Gastrocnemius medialis (tissue), 4 donors: ENCODE measurements at regions not wholly inside any gene's neighbourhood (a gene's known extent, or its start where the extent isn't known, plus 50 kb on each side); places are given as distances from the start of the nearest gene placed in this dataset.

Experiments used
- ATAC-seq, 2 donors: fragments of 150-250 bp; one replicate each; pipeline ENCODE4 v1.9.1; 2016
- DNase-seq, 2 donors: peaks; one replicate each; pipeline ENCODE4 v3.0.0-alpha.2; 2019
- H3K27ac ChIP-seq, 4 donors: fragments of 200-600 bp; sonication (generic); 1 replicate in 1 of 4; 2 replicates in 3 of 4; pipeline ENCODE4 v1.5.1; 2016 to 2018; ENCODE audit warnings: mild to moderate bottlenecking in 2 of 4, moderate library complexity in 1 of 4
- H3K27me3 ChIP-seq, 3 donors: fragments of 200-600 bp; sonication (generic) in 2 of 3; 1 replicate in 1 of 3; 2 replicates in 2 of 3; pipeline versions ENCODE4 v1.5.1 to v1.6.0; 2016 to 2019; ENCODE audit warnings: mild to moderate bottlenecking in 1 of 3, moderate library complexity in 1 of 3
- H3K36me3 ChIP-seq, 2 donors: fragments of 200-600 bp; sonication (generic) in 1 of 2; one replicate each; pipeline ENCODE4 v1.5.1; 2017 to 2018
- H3K4me1 ChIP-seq, 2 donors: fragments of 200-600 bp; sonication (generic) in 1 of 2; one replicate each; pipeline ENCODE4 v1.5.1; 2016 to 2017; ENCODE audit warnings: mild to moderate bottlenecking in 2 of 2
- H3K4me3 ChIP-seq, 4 donors: fragments of 200-600 bp; sonication (generic) in 3 of 4; 1 replicate in 1 of 4; 2 replicates in 3 of 4; pipeline ENCODE4 v1.5.1; 2016 to 2019; ENCODE audit warnings: mild to moderate bottlenecking in 2 of 4
- H3K9me3 ChIP-seq, 3 donors: fragments of 200-600 bp; sonication (generic) in 2 of 3; 1 replicate in 1 of 3; 2 replicates in 2 of 3; pipeline ENCODE4 v1.5.1; 2016 to 2019
- POLR2A ChIP-seq, 2 donors: fragments of 450-650 bp; IDR thresholded peaks; one replicate each; pipeline ENCODE4 v1.6.1; 2017; ENCODE audit warnings: antibody characterized with exemption in 2 of 2, mild to moderate bottlenecking in 2 of 2, moderate library complexity in 2 of 2
- in situ Hi-C, 4 donors: fragments of 200-750 bp; cut with MboI; loops; one replicate each; pipeline versions ENCODE4 v1.15.0 to v1.8.0; 2017; ENCODE audit warnings: low sequenced_read_pairs in 4 of 4
- intact Hi-C: fragments of 100-400 bp; cut with DNase I; formaldehyde crosslinking; loops from one replicate; pipeline ENCODE4 v1.15.1; 2023; ENCODE audit warnings: low total_unique reads
- TF ChIP-seq, protein P1 (sequence below), 5 experiments: fragments of 450-650 bp in 3 of 5; fragments of 200-600 bp in 2 of 5; sonication (generic) in 2 of 5; IDR thresholded peaks in 4 of 5; conservative IDR thresholded peaks in 1 of 5; 1 replicate in 4 of 5; 2 replicates in 1 of 5; pipeline ENCODE4 v1.5.1; 2016 to 2019; ENCODE audit warnings: antibody characterized with exemption in 5 of 5, mild to moderate bottlenecking in 3 of 5, moderate library complexity in 3 of 5

DNA sequence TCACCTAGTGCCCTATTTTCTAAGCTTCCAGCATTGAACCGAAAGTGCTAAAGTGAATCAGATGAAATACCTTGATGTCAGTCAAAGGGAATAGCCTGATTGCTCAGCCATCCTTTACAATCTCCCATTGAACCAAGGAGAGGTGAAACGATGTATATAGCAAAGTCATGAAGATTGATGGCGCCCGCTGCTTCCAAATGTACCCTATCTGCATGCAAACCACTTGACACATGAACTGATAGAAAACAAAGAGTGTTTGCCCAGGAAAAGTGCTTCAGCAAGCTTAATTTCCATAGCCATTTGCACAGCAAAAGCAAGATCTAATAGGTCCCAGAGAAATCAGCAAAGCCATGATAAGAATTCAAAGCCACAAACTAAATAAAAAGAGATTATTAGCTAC is 624.9 kb upstream of the PCDH9 start:
- Histone ChIP-seq H3K27me3 (no peaks in the 10 kb centered on the region), H3K4me1 (no peaks in the 10 kb centered on the region), H3K36me3 (no peaks in the 10 kb centered on the region), H3K4me3 (no peak overlapping the region), H3K27ac (no peak overlapping the region), H3K9me3 (no peaks in the 10 kb centered on the region)
- in situ Hi-C loops (no loop called here), intact Hi-C loops (no loop called here)
- ATAC-seq (no peak), DNase-seq (no peak)
- no peak for TF ChIP-seq POLR2A (IDR thresholded peaks at IDR 0.05)
- TF ChIP-seq, protein P1, sequence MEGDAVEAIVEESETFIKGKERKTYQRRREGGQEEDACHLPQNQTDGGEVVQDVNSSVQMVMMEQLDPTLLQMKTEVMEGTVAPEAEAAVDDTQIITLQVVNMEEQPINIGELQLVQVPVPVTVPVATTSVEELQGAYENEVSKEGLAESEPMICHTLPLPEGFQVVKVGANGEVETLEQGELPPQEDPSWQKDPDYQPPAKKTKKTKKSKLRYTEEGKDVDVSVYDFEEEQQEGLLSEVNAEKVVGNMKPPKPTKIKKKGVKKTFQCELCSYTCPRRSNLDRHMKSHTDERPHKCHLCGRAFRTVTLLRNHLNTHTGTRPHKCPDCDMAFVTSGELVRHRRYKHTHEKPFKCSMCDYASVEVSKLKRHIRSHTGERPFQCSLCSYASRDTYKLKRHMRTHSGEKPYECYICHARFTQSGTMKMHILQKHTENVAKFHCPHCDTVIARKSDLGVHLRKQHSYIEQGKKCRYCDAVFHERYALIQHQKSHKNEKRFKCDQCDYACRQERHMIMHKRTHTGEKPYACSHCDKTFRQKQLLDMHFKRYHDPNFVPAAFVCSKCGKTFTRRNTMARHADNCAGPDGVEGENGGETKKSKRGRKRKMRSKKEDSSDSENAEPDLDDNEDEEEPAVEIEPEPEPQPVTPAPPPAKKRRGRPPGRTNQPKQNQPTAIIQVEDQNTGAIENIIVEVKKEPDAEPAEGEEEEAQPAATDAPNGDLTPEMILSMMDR (IDR thresholded peaks at IDR 0.05 in 4 of 5, conservative IDR thresholded peaks at IDR 0.05 in 1 of 5), result no peak

DNA sequence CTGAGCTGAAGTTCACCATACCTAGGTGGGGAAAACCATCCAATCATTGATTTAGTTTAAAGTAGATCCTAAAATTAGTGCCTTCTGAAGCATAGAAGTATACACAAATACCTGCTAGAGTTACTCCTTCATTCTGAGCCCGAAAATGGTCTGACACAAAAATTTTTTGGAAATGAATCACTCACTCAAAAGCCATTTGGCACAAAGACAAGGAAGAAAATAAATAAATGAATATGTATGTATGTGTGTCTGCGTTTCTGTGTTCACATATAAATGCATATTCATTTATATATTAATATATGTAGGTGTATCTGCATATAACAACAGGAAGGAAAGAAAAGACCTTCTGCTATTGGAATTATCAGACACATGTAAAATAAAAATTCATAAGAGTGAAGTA is 614.4 kb upstream of the PCDH9 start:
- TF ChIP-seq POLR2A (IDR thresholded peaks at IDR 0.05), result no peak
- TF ChIP-seq, protein P1 (IDR thresholded peaks at IDR 0.05 in 4 of 5, conservative IDR thresholded peaks at IDR 0.05 in 1 of 5), result no peak
- in situ Hi-C loops (no loop called here), intact Hi-C loops (no loop called here)
- no peaks in the 10 kb centered on the region for H3K36me3 ChIP-seq
- no peak overlapping the region for H3K4me3 ChIP-seq
- DNase-seq (no peak), ATAC-seq (no peak)
- H3K27me3 ChIP-seq, result no peaks in the 10 kb centered on the region
- H3K4me1 ChIP-seq, result no peaks in the 10 kb centered on the region
- no peaks in the 10 kb centered on the region for H3K9me3 ChIP-seq
- no peak overlapping the region for H3K27ac ChIP-seq

DNA sequence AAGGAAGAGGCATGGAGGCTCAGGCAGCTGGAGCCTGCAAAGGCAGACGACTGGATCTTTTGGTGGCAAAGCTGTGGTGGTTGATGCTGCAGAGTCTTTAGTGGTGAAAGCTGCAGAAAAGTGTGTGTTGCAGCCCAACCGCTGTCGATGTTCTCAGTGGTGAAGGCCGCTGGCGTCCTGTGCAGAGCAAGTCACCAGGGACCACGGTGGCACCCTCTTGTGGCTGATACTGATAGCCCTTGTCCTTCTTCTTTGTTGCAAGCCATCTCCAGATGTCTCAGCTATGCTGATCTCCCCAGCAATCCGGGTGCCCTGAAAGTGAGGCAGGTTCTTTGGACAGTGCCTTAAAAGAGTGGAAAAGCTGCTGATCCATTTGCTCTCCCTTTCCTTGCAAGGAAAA is 610.9 kb upstream of the PCDH9 start:
- Histone ChIP-seq H3K9me3 (no peaks in the 10 kb centered on the region), H3K27me3 (no peaks in the 10 kb centered on the region), H3K27ac (no peak overlapping the region), H3K4me3 (no peak overlapping the region), H3K4me1 (no peaks in the 10 kb centered on the region), H3K36me3 (no peaks in the 10 kb centered on the region)
- intact Hi-C loops, result no loop called here
- in situ Hi-C loops, result no loop called here
- ATAC-seq (no peak), DNase-seq (no peak)
- TF ChIP-seq, protein P1 (IDR thresholded peaks at IDR 0.05 in 4 of 5, conservative IDR thresholded peaks at IDR 0.05 in 1 of 5), result no peak
- no peak for TF ChIP-seq POLR2A (IDR thresholded peaks at IDR 0.05)

DNA sequence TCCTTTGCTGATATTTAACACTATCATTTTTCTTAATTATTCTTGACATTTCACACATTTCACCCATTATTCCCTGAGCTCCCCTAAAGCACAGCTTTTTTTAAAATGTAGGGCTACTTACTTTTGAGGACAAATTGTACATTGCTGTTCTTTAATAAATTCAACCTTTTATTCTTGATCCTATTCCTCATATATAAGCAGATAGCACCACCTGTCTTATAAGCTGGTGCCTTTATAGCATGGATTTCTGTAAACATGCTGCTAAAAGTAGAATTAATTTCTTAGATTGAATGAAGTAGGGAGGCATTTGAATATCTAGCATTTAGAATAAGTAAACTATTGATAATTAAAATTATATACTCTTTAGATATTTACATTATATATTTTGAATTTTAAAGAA is 603.4 kb upstream of the PCDH9 start:
- Histone ChIP-seq H3K9me3 (no peaks in the 10 kb centered on the region), H3K27me3 (no peaks in the 10 kb centered on the region), H3K27ac (no peak overlapping the region), H3K36me3 (no peaks in the 10 kb centered on the region), H3K4me1 (no peaks in the 10 kb centered on the region), H3K4me3 (no peak overlapping the region)
- DNase-seq (no peak), ATAC-seq (no peak)
- TF ChIP-seq, protein P1 (IDR thresholded peaks at IDR 0.05 in 4 of 5, conservative IDR thresholded peaks at IDR 0.05 in 1 of 5), result no peak
- intact Hi-C loops, result no loop called here
- in situ Hi-C loops, result no loop called here

DNA sequence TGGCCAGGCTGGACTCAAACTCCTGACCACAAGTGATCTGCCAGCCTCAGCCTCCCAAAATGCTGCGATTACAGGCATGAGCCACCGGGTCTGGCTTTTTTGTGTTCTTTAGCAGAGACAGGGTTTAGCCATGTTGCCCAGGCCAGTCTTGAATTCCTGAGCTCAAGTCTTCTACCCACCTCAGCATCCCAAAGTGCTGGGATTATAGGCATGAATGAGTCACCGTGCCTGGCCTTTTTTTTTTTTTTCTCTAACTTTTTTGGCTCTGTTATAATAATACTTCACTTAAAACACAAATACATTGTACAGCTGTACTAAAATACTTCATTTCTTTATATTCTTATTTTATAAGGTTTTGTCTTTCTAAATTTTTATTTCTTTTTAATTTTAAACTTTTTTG is 599.5 kb upstream of the PCDH9 start:
- H3K27me3 ChIP-seq, result no peaks in the 10 kb centered on the region
- TF ChIP-seq, protein P1 (IDR thresholded peaks at IDR 0.05 in 4 of 5, conservative IDR thresholded peaks at IDR 0.05 in 1 of 5), result no peak
- no peak for TF ChIP-seq POLR2A (IDR thresholded peaks at IDR 0.05)
- in situ Hi-C loops, result no loop called here

More for the DNA sequence above, 599.5 kb upstream of the PCDH9 start:
- Histone ChIP-seq H3K4me1 (no peaks in the 10 kb centered on the region), H3K9me3 (no peaks in the 10 kb centered on the region), H3K4me3 (no peak overlapping the region), H3K27ac (no peak overlapping the region), H3K36me3 (no peaks in the 10 kb centered on the region)
- no peak for DNase-seq
- intact Hi-C loops, result no loop called here
- no peak for ATAC-seq
